Upper lobe of left lung (tissue), 6 donors: ENCODE measurements at regions not wholly inside any gene's neighbourhood (a gene's known extent, or its start where the extent isn't known, plus 50 kb on each side); places are given as distances from the start of the nearest gene placed in this dataset.
"Not testable (repeated sequence)": the region's sequence is repeated elsewhere in the genome, so short reads cannot be mapped to it uniquely, and the experiment has no call there.

Source experiments
- ATAC-seq, 2 donors: fragments of 200-7000 bp; cut with Tn5 transposase; one replicate each; pipeline ENCODE4 v1.9.1; 2022; ENCODE audit warnings: mild to moderate bottlenecking in 2 of 2, moderate library complexity in 2 of 2; ENCODE audit not compliant: low FRiP score in 2 of 2
- DNase-seq, 2 donors: peaks; one replicate each; pipeline ENCODE4 v3.0.0-alpha.2; 2019 to 2020
- H3K27ac ChIP-seq, 4 donors: fragments of 200-600 bp; sonication (generic); one replicate each; pipeline ENCODE4 v1.5.1; 2016 to 2019
- H3K27me3 ChIP-seq, 4 donors: fragments of 200-600 bp; sonication (generic); one replicate each; pipeline ENCODE4 v1.5.1; 2017 to 2019
- H3K36me3 ChIP-seq, 4 donors: fragments of 200-600 bp; sonication (generic); one replicate each; pipeline ENCODE4 v1.5.1; 2016 to 2019
- H3K4me1 ChIP-seq, 4 donors: fragments of 200-600 bp; sonication (generic); one replicate each; pipeline ENCODE4 v1.5.1; 2018 to 2019
- H3K4me3 ChIP-seq, 4 donors: fragments of 200-600 bp; sonication (generic); one replicate each; pipeline ENCODE4 v1.5.1; 2017 to 2019; ENCODE audit warnings: mild to moderate bottlenecking in 2 of 4, moderate library complexity in 1 of 4
- H3K9me3 ChIP-seq, 4 donors: fragments of 200-600 bp; sonication (generic); one replicate each; pipeline ENCODE4 v1.5.1; 2018 to 2019
- EP300 ChIP-seq, 4 donors: sonication (generic); formaldehyde crosslinking; IDR thresholded peaks; one replicate each; pipeline ENCODE4 v1.5.1; 2017; ENCODE audit warnings: antibody characterized with exemption in 4 of 4, control low read depth in 2 of 4
- POLR2A ChIP-seq, 4 donors: fragments of 450-650 bp; IDR thresholded peaks; one replicate each; pipeline ENCODE4 v1.5.1; 2016 to 2017; ENCODE audit warnings: antibody characterized with exemption in 4 of 4, mild to moderate bottlenecking in 2 of 4
- POLR2AphosphoS5 ChIP-seq, 2 donors: sonication (generic); formaldehyde crosslinking; IDR thresholded peaks; one replicate each; pipeline ENCODE4 v1.5.1; 2017; ENCODE audit warnings: antibody characterized with exemption in 2 of 2
- WGBS, 2 donors: methylation state at CpG; one replicate each; pipeline ENCODE4 v1.1.5; 2017 to 2018; 5-methylcytosine and 5-hydroxymethylcytosine counted together
- TF ChIP-seq, protein P1 (sequence below), 6 experiments: fragments of 450-650 bp in 4 of 6; fragments of 200-600 bp in 2 of 6; sonication (generic) in 2 of 6; IDR thresholded peaks; one replicate each; pipeline ENCODE4 v1.5.1; 2016 to 2019; ENCODE audit warnings: antibody characterized with exemption in 6 of 6
- donor health status: DM: no; HTN: no; CAD: no; lungs with moderate emphysema.
- donor health status: DM: no; HTN: yes; CAD: no; lungs with severe emphysema.

GRCh38 chr7:93711926-93712325, 137.4 kb upstream of the CALCR start:
- no peaks in the 10 kb centered on the region for H3K36me3 ChIP-seq
- ATAC-seq = no peak
- DNase-seq = no peak
- H3K4me1 ChIP-seq = peaks cover 0 to 3% (median 0%) of the 10 kb centered on the region in 4 donors
- no peak overlapping the region for H3K27ac ChIP-seq
- no peak overlapping the region for H3K4me3 ChIP-seq
- no peaks in the 10 kb centered on the region for H3K9me3 ChIP-seq
- H3K27me3 ChIP-seq = no peaks in the 10 kb centered on the region
- no peak for TF ChIP-seq POLR2AphosphoS5 (IDR thresholded peaks at IDR 0.05)
- TF ChIP-seq EP300 (IDR thresholded peaks at IDR 0.05) = no peak
- 69 to 74% methylated on average over 5 of the region's 5 CpGs for WGBS, 2 donors

GRCh38 chr7:93708255-93708654, 133.7 kb upstream of the CALCR start:
- ATAC-seq, H3K9me3 ChIP-seq, H3K4me3 ChIP-seq, H3K36me3 ChIP-seq, H3K27me3 ChIP-seq, DNase-seq, H3K27ac ChIP-seq, H3K4me1 ChIP-seq: not testable (repeated sequence)
- 82 to 90% methylated on average over 5 of the region's 5 CpGs for WGBS, 2 donors

GRCh38 chr7:93707249-93707648, 132.7 kb upstream of the CALCR start:
- no peak overlapping the region for H3K4me3 ChIP-seq
- H3K27ac ChIP-seq = no peak overlapping the region
- TF ChIP-seq EP300 (IDR thresholded peaks at IDR 0.05) (no peak), POLR2A (IDR thresholded peaks at IDR 0.05) (no peak), POLR2AphosphoS5 (IDR thresholded peaks at IDR 0.05) (no peak)
- TF ChIP-seq, protein P1, sequence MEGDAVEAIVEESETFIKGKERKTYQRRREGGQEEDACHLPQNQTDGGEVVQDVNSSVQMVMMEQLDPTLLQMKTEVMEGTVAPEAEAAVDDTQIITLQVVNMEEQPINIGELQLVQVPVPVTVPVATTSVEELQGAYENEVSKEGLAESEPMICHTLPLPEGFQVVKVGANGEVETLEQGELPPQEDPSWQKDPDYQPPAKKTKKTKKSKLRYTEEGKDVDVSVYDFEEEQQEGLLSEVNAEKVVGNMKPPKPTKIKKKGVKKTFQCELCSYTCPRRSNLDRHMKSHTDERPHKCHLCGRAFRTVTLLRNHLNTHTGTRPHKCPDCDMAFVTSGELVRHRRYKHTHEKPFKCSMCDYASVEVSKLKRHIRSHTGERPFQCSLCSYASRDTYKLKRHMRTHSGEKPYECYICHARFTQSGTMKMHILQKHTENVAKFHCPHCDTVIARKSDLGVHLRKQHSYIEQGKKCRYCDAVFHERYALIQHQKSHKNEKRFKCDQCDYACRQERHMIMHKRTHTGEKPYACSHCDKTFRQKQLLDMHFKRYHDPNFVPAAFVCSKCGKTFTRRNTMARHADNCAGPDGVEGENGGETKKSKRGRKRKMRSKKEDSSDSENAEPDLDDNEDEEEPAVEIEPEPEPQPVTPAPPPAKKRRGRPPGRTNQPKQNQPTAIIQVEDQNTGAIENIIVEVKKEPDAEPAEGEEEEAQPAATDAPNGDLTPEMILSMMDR (IDR thresholded peaks at IDR 0.05) = no peak
- H3K4me1 ChIP-seq = no peaks in the 10 kb centered on the region
- DNase-seq (no peak), ATAC-seq (no peak)
- H3K9me3 ChIP-seq = no peaks in the 10 kb centered on the region
- H3K27me3 ChIP-seq = no peaks in the 10 kb centered on the region
- no peaks in the 10 kb centered on the region for H3K36me3 ChIP-seq

- H3K9me3 ChIP-seq, H3K4me1 ChIP-seq, H3K27me3 ChIP-seq, H3K4me3 ChIP-seq, H3K27ac ChIP-seq, H3K36me3 ChIP-seq, ATAC-seq, DNase-seq: not testable (repeated sequence)
- WGBS, 2 donors = 85 to 96% methylated on average over 4 of the region's 4 CpGs
These were observed 131.6 kb upstream of the CALCR start for GRCh38 chr7:93706162-93706561.

GRCh38 chr7:93704217-93704616, 129.7 kb upstream of the CALCR start:
- Histone ChIP-seq H3K27ac (no peak overlapping the region), H3K27me3 (no peaks in the 10 kb centered on the region), H3K9me3 (no peaks in the 10 kb centered on the region), H3K4me3 (no peak overlapping the region), H3K4me1 (no peaks in the 10 kb centered on the region), H3K36me3 (no peaks in the 10 kb centered on the region)
- TF ChIP-seq EP300 (IDR thresholded peaks at IDR 0.05) (no peak), POLR2AphosphoS5 (IDR thresholded peaks at IDR 0.05) (no peak), POLR2A (IDR thresholded peaks at IDR 0.05) (no peak)
- TF ChIP-seq, protein P1 (IDR thresholded peaks at IDR 0.05) = no peak
- ATAC-seq (no peak), DNase-seq (no peak)

GRCh38 chr7:93697901-93698300, 123.4 kb upstream of the CALCR start:
- no peaks in the 10 kb centered on the region for H3K4me1 ChIP-seq
- DNase-seq = no peak
- no peaks in the 10 kb centered on the region for H3K27me3 ChIP-seq
- no peaks in the 10 kb centered on the region for H3K36me3 ChIP-seq
- no peak for ATAC-seq
- H3K9me3 ChIP-seq = no peaks in the 10 kb centered on the region
- H3K4me3 ChIP-seq = no peak overlapping the region
- no peak for TF ChIP-seq POLR2AphosphoS5 (IDR thresholded peaks at IDR 0.05)
- TF ChIP-seq EP300 (IDR thresholded peaks at IDR 0.05) = no peak
- TF ChIP-seq, protein P1 (IDR thresholded peaks at IDR 0.05) = no peak
- no peak for TF ChIP-seq POLR2A (IDR thresholded peaks at IDR 0.05)
- 90 to 91% methylated on average over 1 of the region's 1 CpG for WGBS, 2 donors
- H3K27ac ChIP-seq = no peak overlapping the region
